GM19043 (cell line): ENCODE measurements at regions not wholly inside any gene's neighbourhood (a gene's known extent, or its start where the extent isn't known, plus 50 kb on each side); places are given as distances from the start of the nearest gene placed in this dataset.

Experiments used
- ATAC-seq: cut with Tn5 transposase; IDR thresholded peaks from one replicate; pipeline ENCODE4 v1.9.1; 2021; ENCODE audit warnings: low read depth; ENCODE audit not compliant: unreplicated experiment

DNA sequence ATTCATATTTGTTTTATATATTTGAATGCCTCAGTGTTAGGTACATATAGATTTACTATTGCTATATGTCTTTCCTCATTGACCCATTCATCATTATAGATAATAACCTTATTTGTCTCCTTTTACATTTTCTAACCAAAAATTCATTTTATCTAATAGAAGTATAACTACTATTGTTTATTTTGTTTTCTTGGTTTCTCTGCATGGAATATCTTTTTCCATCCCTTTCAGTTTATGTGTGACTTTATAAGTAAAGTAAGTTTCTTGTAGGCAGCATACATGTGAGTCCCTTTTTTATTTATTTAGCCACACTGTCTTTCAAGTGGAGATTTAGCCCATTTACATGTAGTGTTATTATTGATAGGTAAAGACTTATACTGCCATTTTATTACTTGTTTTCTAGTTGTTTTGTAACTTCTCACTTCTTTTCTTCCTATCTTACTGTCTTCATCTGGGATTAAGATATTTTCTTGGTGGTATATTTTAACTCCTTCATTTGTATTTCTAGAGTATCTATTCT is 572.0 kb upstream of the MAN1A1 start:
- no peak for ATAC-seq

- ATAC-seq = no peak
These were observed 567.6 kb upstream of the MAN1A1 start for GRCh38 chr6:119917186-119917585.

DNA sequence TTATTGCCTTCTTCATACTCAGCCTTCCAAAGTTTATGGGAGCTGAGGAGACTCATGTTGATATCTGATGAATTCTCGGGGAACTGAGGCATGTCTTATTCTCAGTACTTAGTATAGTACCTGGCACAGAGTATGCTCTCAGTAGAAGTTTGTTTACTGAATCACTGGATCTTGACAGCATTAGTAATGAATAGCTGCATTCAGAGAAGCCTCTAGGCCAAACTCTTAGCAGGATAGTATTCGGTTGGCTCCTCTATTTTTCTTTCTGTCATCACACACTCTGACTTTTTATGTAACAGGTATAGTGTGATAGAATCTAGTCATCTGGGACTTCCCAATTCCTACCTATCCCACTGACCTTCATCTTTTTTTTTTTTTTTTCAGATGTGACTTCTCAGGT is 566.4 kb upstream of the MAN1A1 start:
- ATAC-seq = no peak

DNA sequence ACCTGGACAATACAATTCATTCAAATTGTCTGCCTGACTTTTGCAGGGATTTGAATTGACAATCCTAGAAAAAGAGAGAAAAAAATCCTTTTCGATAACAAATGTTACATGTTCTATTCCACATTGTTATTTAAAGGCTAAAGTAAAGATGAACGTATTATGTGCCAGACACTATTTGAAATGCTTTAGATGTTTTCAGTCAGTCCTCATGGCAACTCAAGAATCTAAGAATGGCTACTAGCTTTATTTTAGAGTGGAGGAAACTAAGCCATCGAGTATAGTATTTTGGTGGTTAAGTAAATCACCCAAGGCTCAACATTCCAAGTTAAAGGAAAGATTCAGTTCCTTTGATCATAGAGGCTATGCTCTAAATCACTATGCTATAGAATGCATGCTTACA is 558.6 kb upstream of the MAN1A1 start:
- no peak for ATAC-seq

DNA sequence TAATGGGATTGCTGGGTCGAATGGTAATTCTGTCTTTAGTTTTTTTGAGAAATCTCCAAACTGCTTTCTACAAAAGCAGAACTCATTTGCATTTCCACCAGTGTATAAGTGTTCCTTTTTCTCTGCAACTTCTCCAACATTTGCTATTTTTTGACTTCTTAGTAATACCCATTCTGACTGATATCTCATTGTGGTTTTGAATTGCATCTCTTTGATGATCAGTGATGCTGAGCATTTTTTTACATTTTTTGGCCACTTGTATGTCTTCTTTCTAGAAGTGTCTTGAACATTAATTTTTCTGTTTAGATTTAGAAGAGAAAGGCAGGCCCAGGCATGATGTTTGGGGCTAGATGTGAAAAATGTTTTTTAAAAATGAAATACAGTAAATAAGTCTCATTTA is 553.1 kb upstream of the MAN1A1 start:
- no peak for ATAC-seq

- ATAC-seq = no peak
These were observed 547.2 kb upstream of the MAN1A1 start for GRCh38 chr6:119896806-119897205.

DNA sequence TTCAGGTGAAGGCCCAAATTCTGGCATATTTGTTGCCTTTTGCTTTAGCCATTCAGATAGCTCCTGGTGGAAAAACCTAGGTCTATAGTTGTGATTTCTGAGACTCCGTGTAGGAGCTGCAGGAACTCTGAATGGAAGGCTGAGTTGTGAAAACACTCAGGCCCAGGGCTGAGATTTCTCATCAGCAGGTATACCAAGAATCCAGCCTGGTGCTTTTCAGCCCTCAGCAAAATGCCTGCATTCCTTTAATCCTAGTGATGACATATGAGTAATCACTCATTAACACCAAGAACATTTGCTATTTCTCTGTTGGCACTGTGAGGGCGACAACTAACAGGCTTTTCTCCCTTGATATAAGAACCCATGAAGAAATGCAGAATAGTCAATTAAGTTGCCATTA is 546.1 kb upstream of the MAN1A1 start:
- no peak for ATAC-seq

DNA sequence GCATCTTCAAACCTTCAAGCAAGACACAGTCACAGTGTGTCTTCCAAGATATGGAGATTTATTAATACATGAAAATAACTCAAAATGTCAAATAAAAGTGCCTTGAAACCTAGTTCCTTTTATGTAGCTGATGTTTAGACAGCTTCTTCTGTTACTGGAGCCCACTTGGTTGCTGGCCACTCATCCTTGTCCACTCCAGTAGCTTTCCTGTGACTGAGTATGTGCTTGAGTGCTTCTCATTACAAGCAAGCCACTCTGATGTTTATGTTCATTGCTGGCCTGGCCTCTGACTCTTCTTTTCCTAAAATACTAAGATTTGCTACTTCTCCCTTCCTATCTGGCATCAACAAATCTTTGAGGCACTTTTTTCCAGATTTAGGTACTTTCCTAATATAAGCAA is 545.2 kb upstream of the MAN1A1 start:
- no peak for ATAC-seq

- no peak for ATAC-seq
These were observed 542.1 kb upstream of the MAN1A1 start for GRCh38 chr6:119891644-119892043.

- no peak for ATAC-seq
These were observed 541.6 kb upstream of the MAN1A1 start for GRCh38 chr6:119891206-119891605.

DNA sequence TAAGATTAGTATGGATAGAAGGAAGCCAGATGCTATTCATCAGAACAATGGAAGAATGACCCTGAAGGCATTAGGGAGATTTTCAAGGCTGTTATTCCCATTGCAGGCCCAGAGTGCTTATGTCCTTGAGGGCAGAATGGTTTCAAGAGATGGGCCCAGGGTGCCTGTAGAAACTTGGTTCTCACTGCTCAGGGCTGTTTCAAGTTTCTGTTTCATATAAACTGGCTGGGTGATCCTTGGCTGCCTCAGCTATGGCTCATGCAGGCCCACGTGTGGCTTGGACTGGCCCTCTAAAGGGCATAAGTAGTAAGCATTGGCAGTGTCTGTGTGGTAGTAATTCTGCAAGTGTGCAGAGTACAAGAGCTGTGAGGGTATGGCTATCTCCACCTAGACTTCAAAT is 540.9 kb upstream of the MAN1A1 start:
- no peak for ATAC-seq

DNA sequence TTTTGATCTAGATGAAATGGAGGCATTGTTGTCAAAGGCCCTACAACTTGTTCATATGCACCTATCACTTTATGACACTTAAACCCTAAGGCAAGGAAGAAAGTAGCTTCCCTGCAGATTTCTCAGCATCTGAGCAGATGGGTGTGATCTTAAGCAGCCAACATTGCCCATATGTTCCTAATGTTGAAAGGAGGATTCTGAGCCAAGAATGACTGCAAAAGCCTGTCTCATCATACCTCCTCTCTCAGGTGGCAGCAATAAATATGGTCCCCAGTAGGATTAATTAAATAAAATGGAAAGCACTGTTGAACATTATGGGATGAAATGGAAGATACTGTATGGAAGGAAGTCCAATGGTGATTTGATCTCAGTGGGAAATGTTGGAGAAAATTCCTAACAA is 538.1 kb upstream of the MAN1A1 start:
- ATAC-seq = no peak

- no peak for ATAC-seq
These were observed 531.9 kb upstream of the MAN1A1 start for GRCh38 chr6:119881416-119881815.

GRCh38 chr6:119880840-119881239 is 531.3 kb upstream of the MAN1A1 start:
- no peak for ATAC-seq

DNA sequence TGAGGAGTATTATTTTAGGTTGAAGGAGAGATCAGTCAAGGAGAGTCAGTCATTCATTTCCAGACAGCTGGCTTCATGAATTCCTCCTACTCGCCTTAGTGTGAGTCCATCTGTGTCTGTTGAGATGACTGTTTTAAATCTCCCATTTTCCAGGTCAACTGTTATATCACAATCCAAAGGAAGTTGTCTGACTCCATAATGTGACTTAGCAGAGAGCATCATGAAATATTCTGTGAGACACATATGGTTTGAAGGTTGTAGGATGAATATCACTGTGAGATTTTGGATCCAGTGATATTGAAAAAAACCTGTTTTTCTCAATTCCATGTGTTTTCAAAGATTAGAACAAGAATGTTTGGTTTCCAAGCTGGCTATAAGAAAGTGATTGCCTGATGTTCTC is 530.2 kb upstream of the MAN1A1 start:
- no peak for ATAC-seq

GRCh38 chr6:119874381-119874780 is 524.8 kb upstream of the MAN1A1 start:
- ATAC-seq = no peak

DNA sequence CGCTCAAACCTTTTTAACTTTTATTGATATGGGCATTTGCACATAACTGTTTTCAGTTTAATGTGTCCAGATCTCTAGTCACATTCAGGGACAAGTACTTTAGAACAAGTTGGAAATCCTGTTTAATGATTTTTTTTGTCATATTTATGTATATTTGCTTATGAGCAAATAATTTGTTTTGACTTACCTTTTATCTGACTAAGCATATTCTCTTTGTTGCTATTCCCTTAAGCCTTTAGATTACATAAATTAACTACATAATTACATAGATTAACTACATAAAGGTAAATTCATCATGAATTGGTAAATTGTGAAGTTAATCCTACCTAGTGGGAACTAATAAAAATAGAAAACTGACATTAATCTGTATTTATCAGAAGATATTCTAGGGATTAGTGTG is 523.5 kb upstream of the MAN1A1 start:
- no peak for ATAC-seq

GRCh38 chr6:119871520-119871919 is 522.0 kb upstream of the MAN1A1 start:
- ATAC-seq = no peak

DNA sequence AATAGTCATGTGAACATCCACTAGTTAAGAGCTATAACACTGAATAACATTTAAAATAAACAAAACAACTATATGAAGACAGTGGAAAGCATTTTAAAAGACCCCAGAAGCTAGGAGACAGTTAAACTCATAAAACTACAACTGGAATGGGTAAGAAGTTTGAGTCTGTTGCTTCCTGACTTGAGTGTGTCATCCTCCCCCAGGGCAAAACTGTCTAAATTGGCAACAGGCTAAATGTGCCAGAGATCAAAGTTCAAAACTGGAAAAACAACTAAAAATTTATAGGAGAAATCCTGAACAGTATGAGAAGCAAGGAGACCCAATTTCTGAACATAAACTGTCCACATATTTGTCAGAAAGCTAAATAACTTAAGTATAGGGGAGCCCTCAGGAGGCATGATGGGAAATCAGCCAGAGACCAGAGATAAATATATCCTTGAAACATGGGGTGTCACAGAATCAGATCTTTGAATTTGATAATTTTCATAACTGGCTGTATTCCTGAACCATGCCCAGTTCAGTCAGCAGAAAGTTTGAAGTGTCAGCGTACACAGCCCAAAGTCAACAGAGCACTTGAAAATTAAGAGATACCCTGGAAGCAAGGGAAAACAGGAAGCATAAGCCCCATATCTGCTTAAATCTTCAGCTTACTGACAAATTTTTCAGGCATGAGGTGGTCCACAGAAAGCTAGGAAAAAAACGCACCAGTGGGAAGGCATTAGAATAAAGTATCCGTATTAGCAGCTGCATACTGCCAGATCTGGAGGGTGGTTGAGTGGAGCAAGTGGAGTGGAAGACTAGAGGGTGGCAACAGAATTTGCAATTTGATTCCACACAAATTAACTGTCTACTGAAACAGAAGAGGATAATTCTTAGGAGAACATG is 516.1 kb upstream of the MAN1A1 start:
- ATAC-seq = no peak

DNA sequence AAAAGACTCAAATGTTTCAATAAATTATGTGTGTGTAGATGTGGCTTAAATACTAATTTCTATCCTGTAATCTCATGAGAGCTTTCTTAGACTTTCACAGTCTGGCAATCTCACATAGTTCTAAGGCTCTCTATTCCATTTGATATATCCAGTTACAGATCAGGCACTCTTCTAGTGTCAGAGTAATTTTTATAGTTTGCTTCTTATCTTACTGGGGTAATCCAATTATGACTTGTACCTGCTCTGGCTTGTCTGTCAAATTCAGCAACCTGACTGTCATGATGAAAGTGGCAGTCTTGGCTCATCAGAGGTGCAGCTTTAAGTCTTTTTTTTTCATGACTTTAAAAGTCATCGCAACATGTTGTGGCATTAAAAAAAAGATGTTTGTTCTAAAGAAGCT is 513.2 kb upstream of the MAN1A1 start:
- no peak for ATAC-seq

DNA sequence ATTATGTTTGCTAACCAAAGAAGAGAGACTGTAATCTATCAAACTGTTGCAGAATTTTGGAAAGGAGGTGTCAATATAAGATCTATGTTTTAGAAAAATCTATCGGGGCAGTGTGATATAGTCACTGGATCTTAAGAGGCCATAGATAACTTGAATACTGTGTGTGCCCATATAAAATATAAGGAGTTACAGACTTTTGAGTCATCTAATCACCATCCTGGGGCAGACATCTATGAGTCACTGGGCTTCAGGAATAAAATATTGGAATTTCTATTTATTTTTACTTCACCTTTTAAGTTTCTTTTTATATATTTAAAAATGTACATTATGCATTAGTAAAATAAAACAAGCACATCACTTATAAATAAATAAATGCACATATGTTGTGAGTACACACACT is 509.3 kb upstream of the MAN1A1 start:
- ATAC-seq = no peak

DNA sequence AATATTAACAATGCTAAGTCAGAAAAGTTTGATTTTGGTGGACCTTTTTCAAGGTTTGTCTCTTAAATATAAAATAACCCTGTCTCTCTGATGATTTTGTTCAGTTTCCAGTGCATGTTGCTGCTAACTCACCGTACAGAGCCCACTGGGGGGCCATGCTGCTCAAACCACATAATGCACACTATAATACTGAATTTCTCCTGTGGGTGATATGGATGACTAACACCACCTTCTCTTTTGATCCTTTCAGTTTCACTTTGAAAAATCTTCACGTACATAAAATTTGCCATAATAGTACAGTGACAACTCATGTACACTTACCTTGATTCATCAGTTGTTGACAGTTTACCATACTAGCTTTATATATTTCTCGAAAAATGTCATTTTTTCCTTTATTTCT is 506.6 kb upstream of the MAN1A1 start:
- ATAC-seq = peak; percentile 56
